ENCODE measurements at regions not wholly inside any gene's neighbourhood (a gene's known extent, or its start where the extent isn't known, plus 50 kb on each side); places are given as distances from the start of the nearest gene placed in this dataset.

DNA sequence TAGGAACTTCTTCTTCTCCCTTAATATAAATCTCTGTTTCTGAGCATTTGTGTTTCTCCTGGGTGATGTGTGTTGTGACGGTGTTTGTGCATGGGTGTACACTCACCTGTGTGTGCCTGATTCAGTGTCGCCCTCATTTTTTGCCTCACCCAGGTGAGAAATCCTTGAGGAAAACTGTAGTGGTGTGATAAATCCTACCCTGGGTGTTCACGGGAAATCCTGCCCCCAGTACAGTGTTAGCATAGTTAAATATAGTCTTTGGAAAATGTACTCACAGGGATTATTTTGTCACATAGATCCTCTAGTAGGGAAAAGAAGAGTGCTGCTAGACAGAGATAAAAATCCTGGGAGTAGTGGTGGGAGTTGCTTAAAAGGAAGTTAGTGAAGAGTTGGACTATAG lies 291.9 kb upstream of the PITX2 start:
- H3K27me3 ChIP-seq (ENCODE audit: insufficient read depth, low read length), result peaks cover 3% of the 10 kb centered on the region
- H2AFZ ChIP-seq (ENCODE audit: low read length), result no peak overlapping the region
- H3K79me2 ChIP-seq (ENCODE audit: insufficient read depth, low read length), result no peaks in the 10 kb centered on the region
- TF ChIP-seq CTCF (IDR thresholded peaks at IDR 0.05; ENCODE audit: extremely low read depth, low read depth, low read length), result no peak
- no peak for DNase-seq (ENCODE audit: insufficient read length, low spot score, missing footprints)
- no peaks in the 10 kb centered on the region for H3K36me3 ChIP-seq (ENCODE audit: insufficient read depth, low read length)
- H3K9me3 ChIP-seq (ENCODE audit: low read depth, low read length), result no peaks in the 10 kb centered on the region
- H3K4me3 ChIP-seq (ENCODE audit: insufficient read depth, low read length), result no peak overlapping the region
- no peak overlapping the region for H3K4me2 ChIP-seq (ENCODE audit: insufficient read depth, low read length)
- H3K27ac ChIP-seq (ENCODE audit: low read depth, low read length), result no peak overlapping the region
- no peaks in the 10 kb centered on the region for H3K4me1 ChIP-seq (ENCODE audit: insufficient read depth, low read length)
- H4K20me1 ChIP-seq (ENCODE audit: insufficient read depth, low read length), result no peaks in the 10 kb centered on the region

- H2AFZ ChIP-seq (ENCODE audit: low read length), result no peak overlapping the region
- DNase-seq (ENCODE audit: insufficient read length, low spot score, missing footprints), result no peak
- no peak overlapping the region for H3K4me2 ChIP-seq (ENCODE audit: insufficient read depth, low read length)
- no peak for TF ChIP-seq CTCF (IDR thresholded peaks at IDR 0.05; ENCODE audit: extremely low read depth, low read depth, low read length)
- no peaks in the 10 kb centered on the region for H3K79me2 ChIP-seq (ENCODE audit: insufficient read depth, low read length)
- peaks cover 3% of the 10 kb centered on the region for H3K27me3 ChIP-seq (ENCODE audit: insufficient read depth, low read length)
- no peak overlapping the region for H3K27ac ChIP-seq (ENCODE audit: low read depth, low read length)
- no peaks in the 10 kb centered on the region for H3K9me3 ChIP-seq (ENCODE audit: low read depth, low read length)
- H3K4me3 ChIP-seq (ENCODE audit: insufficient read depth, low read length), result no peak overlapping the region
- H4K20me1 ChIP-seq (ENCODE audit: insufficient read depth, low read length), result no peaks in the 10 kb centered on the region
- H3K36me3 ChIP-seq (ENCODE audit: insufficient read depth, low read length), result no peaks in the 10 kb centered on the region
- no peaks in the 10 kb centered on the region for H3K4me1 ChIP-seq (ENCODE audit: insufficient read depth, low read length)
Measured at GRCh38 chr4:110915301-110915700, 292.4 kb upstream of the PITX2 start.

GRCh38 chr4:110916505-110916904 lies 293.6 kb upstream of the PITX2 start:
- Histone ChIP-seq H3K4me1 (ENCODE audit: insufficient read depth, low read length) (no peaks in the 10 kb centered on the region), H3K79me2 (ENCODE audit: insufficient read depth, low read length) (no peaks in the 10 kb centered on the region), H3K9me3 (ENCODE audit: low read depth, low read length) (no peaks in the 10 kb centered on the region), H3K27ac (ENCODE audit: low read depth, low read length) (no peak overlapping the region), H4K20me1 (ENCODE audit: insufficient read depth, low read length) (no peaks in the 10 kb centered on the region), H3K27me3 (ENCODE audit: insufficient read depth, low read length) (peaks cover 6% of the 10 kb centered on the region), H3K4me2 (ENCODE audit: insufficient read depth, low read length) (no peak overlapping the region), H3K36me3 (ENCODE audit: insufficient read depth, low read length) (no peaks in the 10 kb centered on the region), H2AFZ (ENCODE audit: low read length) (no peak overlapping the region), H3K4me3 (ENCODE audit: insufficient read depth, low read length) (no peak overlapping the region)
- no peak for DNase-seq (ENCODE audit: insufficient read length, low spot score, missing footprints)
- no peak for TF ChIP-seq CTCF (IDR thresholded peaks at IDR 0.05; ENCODE audit: extremely low read depth, low read depth, low read length)

GRCh38 chr4:110917835-110918234 lies 295.0 kb upstream of the PITX2 start:
- Histone ChIP-seq H2AFZ (ENCODE audit: low read length) (no peak overlapping the region), H3K4me3 (ENCODE audit: insufficient read depth, low read length) (no peak overlapping the region), H4K20me1 (ENCODE audit: insufficient read depth, low read length) (no peaks in the 10 kb centered on the region), H3K79me2 (ENCODE audit: insufficient read depth, low read length) (no peaks in the 10 kb centered on the region), H3K36me3 (ENCODE audit: insufficient read depth, low read length) (no peaks in the 10 kb centered on the region), H3K4me1 (ENCODE audit: insufficient read depth, low read length) (no peaks in the 10 kb centered on the region), H3K4me2 (ENCODE audit: insufficient read depth, low read length) (no peak overlapping the region), H3K27ac (ENCODE audit: low read depth, low read length) (no peak overlapping the region), H3K9me3 (ENCODE audit: low read depth, low read length) (no peaks in the 10 kb centered on the region), H3K27me3 (ENCODE audit: insufficient read depth, low read length) (peaks cover 17% of the 10 kb centered on the region)
- DNase-seq (ENCODE audit: insufficient read length, low spot score, missing footprints), result no peak
- TF ChIP-seq CTCF (IDR thresholded peaks at IDR 0.05; ENCODE audit: extremely low read depth, low read depth, low read length), result no peak

Data from osteoblast (primary cell).